ENCODE measurements at regions not wholly inside any gene's neighbourhood (a gene's known extent, or its start where the extent isn't known, plus 50 kb on each side); places are given as distances from the start of the nearest gene placed in this dataset.
A peak's percentile ranks its signal among the peaks of the same experiment; 100 is the strongest.

DNA sequence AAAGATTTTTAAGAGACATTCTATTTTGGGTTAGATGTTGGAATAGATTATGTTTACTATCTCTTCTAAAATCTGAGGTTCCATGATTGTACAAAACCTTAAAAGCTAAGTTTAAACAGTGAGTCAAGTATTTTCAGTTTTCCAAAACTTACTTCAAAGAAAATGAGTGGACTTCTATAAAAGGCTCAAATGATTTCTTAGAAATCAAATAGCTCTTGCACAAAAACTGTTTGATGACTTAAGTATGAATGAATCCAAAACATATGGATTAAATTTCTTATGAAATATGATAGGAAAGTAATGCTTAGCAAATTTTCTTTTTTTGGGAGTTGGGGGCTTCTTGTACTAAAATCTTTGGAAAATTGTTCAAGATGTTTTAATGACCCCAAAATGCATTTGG is 837.3 kb upstream of the SLC35B3 start:
- no peaks in the 10 kb centered on the region for H3K27me3 ChIP-seq
- no peaks in the 10 kb centered on the region for H3K9me3 ChIP-seq (ENCODE audit: low read depth)
- H3K4me1 ChIP-seq (ENCODE audit: low read depth), result no peaks in the 10 kb centered on the region
- DNase-seq (ENCODE audit: low read depth in 1 of 2, low spot score in 1 of 2), result no peak
- H3K4me3 ChIP-seq, result no peak overlapping the region
- no peaks in the 10 kb centered on the region for H3K36me3 ChIP-seq
- H3K27ac ChIP-seq, result no peak overlapping the region
- TF ChIP-seq, protein P1, sequence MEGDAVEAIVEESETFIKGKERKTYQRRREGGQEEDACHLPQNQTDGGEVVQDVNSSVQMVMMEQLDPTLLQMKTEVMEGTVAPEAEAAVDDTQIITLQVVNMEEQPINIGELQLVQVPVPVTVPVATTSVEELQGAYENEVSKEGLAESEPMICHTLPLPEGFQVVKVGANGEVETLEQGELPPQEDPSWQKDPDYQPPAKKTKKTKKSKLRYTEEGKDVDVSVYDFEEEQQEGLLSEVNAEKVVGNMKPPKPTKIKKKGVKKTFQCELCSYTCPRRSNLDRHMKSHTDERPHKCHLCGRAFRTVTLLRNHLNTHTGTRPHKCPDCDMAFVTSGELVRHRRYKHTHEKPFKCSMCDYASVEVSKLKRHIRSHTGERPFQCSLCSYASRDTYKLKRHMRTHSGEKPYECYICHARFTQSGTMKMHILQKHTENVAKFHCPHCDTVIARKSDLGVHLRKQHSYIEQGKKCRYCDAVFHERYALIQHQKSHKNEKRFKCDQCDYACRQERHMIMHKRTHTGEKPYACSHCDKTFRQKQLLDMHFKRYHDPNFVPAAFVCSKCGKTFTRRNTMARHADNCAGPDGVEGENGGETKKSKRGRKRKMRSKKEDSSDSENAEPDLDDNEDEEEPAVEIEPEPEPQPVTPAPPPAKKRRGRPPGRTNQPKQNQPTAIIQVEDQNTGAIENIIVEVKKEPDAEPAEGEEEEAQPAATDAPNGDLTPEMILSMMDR (IDR thresholded peaks at IDR 0.05; ENCODE audit: low read depth, low read length), result no peak

DNA sequence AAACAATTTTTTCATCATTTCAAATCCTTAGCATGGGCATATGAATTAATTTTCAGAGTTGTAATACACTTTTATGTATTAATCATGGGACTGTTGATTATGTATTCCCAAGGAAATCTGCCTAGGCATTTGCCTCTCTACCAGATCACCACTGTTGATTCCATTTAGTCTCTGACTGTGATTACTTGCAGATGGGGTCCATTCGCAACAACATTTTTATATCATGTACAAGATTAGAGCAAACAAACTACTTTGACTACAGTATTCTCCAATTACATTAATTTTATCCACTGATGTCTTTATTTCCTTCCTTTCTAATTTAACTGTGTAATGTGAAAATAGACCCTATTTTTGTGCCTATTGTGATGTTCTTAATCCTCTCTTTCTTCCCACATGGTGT is 831.4 kb upstream of the SLC35B3 start:
- H3K4me1 ChIP-seq (ENCODE audit: low read depth), result no peaks in the 10 kb centered on the region
- TF ChIP-seq, protein P1 (IDR thresholded peaks at IDR 0.05; ENCODE audit: low read depth, low read length), result no peak
- no peak overlapping the region for H3K4me3 ChIP-seq
- H3K36me3 ChIP-seq, result no peaks in the 10 kb centered on the region
- H3K27ac ChIP-seq, result no peak overlapping the region
- H3K9me3 ChIP-seq (ENCODE audit: low read depth), result no peaks in the 10 kb centered on the region
- no peak for DNase-seq (ENCODE audit: low read depth in 1 of 2, low spot score in 1 of 2)
- no peaks in the 10 kb centered on the region for H3K27me3 ChIP-seq

DNA sequence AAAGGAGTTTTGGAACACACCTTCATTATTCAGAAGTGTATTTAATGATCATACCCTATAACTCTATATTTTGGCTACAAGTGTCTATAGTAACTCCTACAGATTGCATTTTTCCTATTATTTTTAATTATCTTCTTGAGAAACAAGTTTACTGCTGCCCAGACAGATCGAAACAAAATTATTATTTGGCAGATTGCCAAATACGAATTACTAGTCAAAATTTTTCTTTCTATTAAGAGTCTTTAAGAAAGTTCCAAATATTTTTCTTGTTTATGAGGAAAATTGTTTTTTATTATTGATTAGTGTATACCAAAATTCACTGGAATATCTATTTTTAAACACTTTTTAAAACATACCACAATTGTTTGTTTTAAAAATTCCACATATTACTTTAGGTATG is 821.9 kb upstream of the SLC35B3 start:
- Histone ChIP-seq H3K36me3 (no peaks in the 10 kb centered on the region), H3K4me3 (no peak overlapping the region), H3K27me3 (no peaks in the 10 kb centered on the region), H3K4me1 (ENCODE audit: low read depth) (no peaks in the 10 kb centered on the region), H3K9me3 (ENCODE audit: low read depth) (no peaks in the 10 kb centered on the region), H3K27ac (no peak overlapping the region)
- DNase-seq (ENCODE audit: low read depth in 1 of 2, low spot score in 1 of 2), result no peak
- TF ChIP-seq, protein P1 (IDR thresholded peaks at IDR 0.05; ENCODE audit: low read depth, low read length), result no peak

GRCh38 chr6:9254251-9254650 is 818.9 kb upstream of the SLC35B3 start:
- TF ChIP-seq, protein P1 (IDR thresholded peaks at IDR 0.05; ENCODE audit: low read depth, low read length), result no peak
- no peak overlapping the region for H3K4me3 ChIP-seq
- no peaks in the 10 kb centered on the region for H3K27me3 ChIP-seq
- no peak overlapping the region for H3K27ac ChIP-seq
- H3K4me1 ChIP-seq (ENCODE audit: low read depth), result no peaks in the 10 kb centered on the region
- no peaks in the 10 kb centered on the region for H3K9me3 ChIP-seq (ENCODE audit: low read depth)
- no peaks in the 10 kb centered on the region for H3K36me3 ChIP-seq
- no peak for DNase-seq (ENCODE audit: low read depth in 1 of 2, low spot score in 1 of 2)

- H3K36me3 ChIP-seq, result no peaks in the 10 kb centered on the region
- no peaks in the 10 kb centered on the region for H3K27me3 ChIP-seq
- no peak for DNase-seq (ENCODE audit: low read depth in 1 of 2, low spot score in 1 of 2)
- TF ChIP-seq, protein P1 (IDR thresholded peaks at IDR 0.05; ENCODE audit: low read depth, low read length), result no peak
- H3K4me1 ChIP-seq (ENCODE audit: low read depth), result no peaks in the 10 kb centered on the region
- no peak overlapping the region for H3K27ac ChIP-seq
- H3K4me3 ChIP-seq, result no peak overlapping the region
- H3K9me3 ChIP-seq (ENCODE audit: low read depth), result no peaks in the 10 kb centered on the region
Observed at GRCh38 chr6:9252799-9253198, 817.5 kb upstream of the SLC35B3 start.

DNA sequence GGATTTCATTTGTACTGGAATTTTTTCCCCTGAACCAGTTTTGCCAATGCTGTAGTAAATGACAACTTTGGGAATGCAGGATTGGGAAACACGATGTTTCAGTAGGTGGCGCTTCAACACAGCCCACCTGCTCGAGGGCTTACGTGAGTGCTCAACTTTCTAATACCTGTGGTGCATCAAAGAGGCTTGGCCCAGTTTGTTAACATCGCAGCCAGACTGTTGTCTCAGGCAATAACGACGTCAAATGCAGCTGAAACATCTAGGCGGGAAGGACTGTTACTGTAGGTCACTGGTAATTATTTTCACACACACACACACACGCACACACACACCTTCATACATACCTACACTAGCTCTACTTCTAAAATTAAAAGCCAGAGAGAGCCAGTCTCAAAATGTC is 815.5 kb upstream of the SLC35B3 start:
- no peaks in the 10 kb centered on the region for H3K36me3 ChIP-seq
- no peaks in the 10 kb centered on the region for H3K4me1 ChIP-seq (ENCODE audit: low read depth)
- TF ChIP-seq, protein P1 (IDR thresholded peaks at IDR 0.05; ENCODE audit: low read depth, low read length), result peak; percentile 56
- peak; percentile 63 to 68 for DNase-seq (ENCODE audit: low read depth in 1 of 2, low spot score in 1 of 2)
- no peaks in the 10 kb centered on the region for H3K9me3 ChIP-seq (ENCODE audit: low read depth)
- H3K27ac ChIP-seq, result no peak overlapping the region
- no peaks in the 10 kb centered on the region for H3K27me3 ChIP-seq
- no peak overlapping the region for H3K4me3 ChIP-seq
